K562 (cell line): ENCODE measurements at regions not wholly inside any gene's neighbourhood (a gene's known extent, or its start where the extent isn't known, plus 50 kb on each side); places are given as distances from the start of the nearest gene placed in this dataset.

Experiments used
- ATAC-seq: fragments of 200-7000 bp; cut with Tn5 transposase; 3 replicates; pipeline ENCODE4 v1.9.1; 2020; ENCODE audit warnings: moderate library complexity
- BruUV-seq: library from RNA; stranded (reverse); fragments of 400-500 nt; replicated peaks from 2 replicates; lab custom pipeline; 2021; lab: Mats Ljungman, UMichigan
- CTCF ChIA-PET: fragments of 300-600 bp; formaldehyde crosslinking; extraction: SDS; loops from one replicate; lab custom pipeline; 2021; ENCODE audit warnings: low intra/inter-chr PET ratio; lab: Yijun Ruan, JAX
- POLR2A ChIA-PET: fragments of 300-600, 350-650 bp; sonication (Branson Sonifier 250); formaldehyde crosslinking; extraction: SDS; loops from one replicate; lab custom pipeline; 2021; ENCODE audit warnings: antibody characterized with exemption, inconsistent platforms; lab: Yijun Ruan, JAX
- DNase-seq, 4 experiments: peaks; one replicate each; pipeline versions ENCODE4 v3.0.0 to v3.0.0-alpha.2; 2011 to 2018; ENCODE audit warnings: low spot score in 3 of 4, mixed read lengths in 3 of 4; ENCODE audit errors: extremely low read depth in 1 of 4
- FAIRE-seq: peaks from 2 replicates; lab custom pipeline; 2011; peaks lifted over from hg19 to GRCh38; lab: Jason Lieb, UNC
- H2AFZ ChIP-seq: 2 replicates; pipeline ENCODE4 v1.6.0; 2011; ENCODE audit warnings: low read depth, low read length, control low read depth, inconsistent platforms
- H3K27ac ChIP-seq: fragments of 200-600 bp; 3 replicates; pipeline ENCODE4 v1.8.0; 2011; ENCODE audit warnings: low read depth, mild to moderate bottlenecking, control low read depth, inconsistent platforms, low read length, moderate library complexity, mixed read lengths; ENCODE audit errors: extremely low read depth
- H3K27me3 ChIP-seq, 2 experiments: fragments of 300-600 bp in 1 of 2; 2 replicates in 1 of 2; 3 replicates in 1 of 2; pipeline versions ENCODE4 v1.6.0 to v1.8.0; 2011; ENCODE audit warnings: inconsistent platforms in 2 of 2, low read length in 2 of 2, mild to moderate bottlenecking in 1 of 2, mixed read lengths in 1 of 2, moderate library complexity in 1 of 2; ENCODE audit not compliant: control insufficient read depth in 2 of 2, insufficient read depth in 2 of 2
- H3K36me3 ChIP-seq: fragments of 300-600 bp; 3 replicates; pipeline ENCODE4 v1.8.0; 2011; ENCODE audit warnings: mild to moderate bottlenecking, low read length, inconsistent platforms; ENCODE audit not compliant: control insufficient read depth, insufficient read depth
- H3K4me1 ChIP-seq, 2 experiments: fragments of 200-600 bp in 1 of 2; replicated peaks in 1 of 2; 2 replicates in 1 of 2; 3 replicates in 1 of 2; pipeline versions ENCODE4 v1.5.1 to v1.8.0; 2011; ENCODE audit warnings: inconsistent platforms in 2 of 2, low read length in 2 of 2, mild to moderate bottlenecking in 1 of 2, mixed read lengths in 1 of 2, moderate library complexity in 1 of 2; ENCODE audit not compliant: control insufficient read depth in 2 of 2, insufficient read depth in 2 of 2
- H3K4me2 ChIP-seq: 2 replicates; pipeline ENCODE4 v1.6.1; 2011; ENCODE audit warnings: low read length, control low read depth, inconsistent platforms, mixed read lengths; ENCODE audit not compliant: insufficient read depth
- H3K4me3 ChIP-seq: fragments of 200-600 bp; sonication (generic), shearing (Covaris generic); 2 replicates; pipeline ENCODE4 v1.5.1; 2016; ENCODE audit warnings: control low read depth, inconsistent platforms
- H3K79me2 ChIP-seq: fragments of 200-600 bp; 3 replicates; pipeline ENCODE4 v1.8.0; 2011; ENCODE audit warnings: low read length, inconsistent platforms; ENCODE audit not compliant: control insufficient read depth, insufficient read depth
- H3K9ac ChIP-seq, 2 experiments: 2 replicates each; pipeline versions ENCODE4 v1.6.0 to v1.6.1; 2011; ENCODE audit warnings: low read depth in 2 of 2, low read length in 2 of 2, control low read depth in 1 of 2, inconsistent platforms in 1 of 2, mild to moderate bottlenecking in 1 of 2, mixed read lengths in 1 of 2; ENCODE audit not compliant: insufficient read depth in 1 of 2
- H3K9me1 ChIP-seq: one replicate; pipeline ENCODE4 v1.6.0; 2011; ENCODE audit warnings: inconsistent platforms, mild to moderate bottlenecking, low read length, moderate library complexity; ENCODE audit not compliant: control insufficient read depth, insufficient read depth
- H3K9me3 ChIP-seq: replicated peaks from 2 replicates; pipeline ENCODE4 v1.5.1; 2011; ENCODE audit warnings: low read depth, low read length, inconsistent platforms; ENCODE audit not compliant: control insufficient read depth, insufficient read depth
- H4K20me1 ChIP-seq: replicated peaks from 2 replicates; pipeline ENCODE4 v1.6.1; 2011; ENCODE audit warnings: low read length, inconsistent platforms, mixed read lengths; ENCODE audit not compliant: control insufficient read depth, insufficient read depth
- ATF1 ChIP-seq, 2 experiments: fragments of 450-650 bp in 1 of 2; IDR thresholded peaks; 2 replicates each; pipeline ENCODE4 v1.6.1; 2016; ENCODE audit warnings: missing compliant biosample characterization in 1 of 2, missing genetic modification characterization in 1 of 2
- CBX1 ChIP-seq: sonication (generic); IDR thresholded peaks from 2 replicates; pipeline ENCODE4 v1.6.1; 2016; ENCODE audit warnings: antibody characterized with exemption, low read depth, mild to moderate bottlenecking
- ETS2 ChIP-seq: IDR thresholded peaks from 2 replicates; pipeline ENCODE4 v1.6.1; 2016; ENCODE audit warnings: borderline replicate concordance, missing genetic modification characterization, mild to moderate bottlenecking, moderate library complexity, missing compliant biosample characterization; ENCODE audit not compliant: poor library complexity, severe bottlenecking
- GTF2F1 ChIP-seq: IDR thresholded peaks from 2 replicates; pipeline ENCODE4 v1.6.1; 2011; ENCODE audit warnings: low read depth, low read length, improper control_type of control experiment
- HNRNPL ChIP-seq: fragments of 200-400 bp; formaldehyde crosslinking; IDR thresholded peaks from 2 replicates; pipeline ENCODE4 v1.6.1; 2017; ENCODE audit warnings: low read depth, mild to moderate bottlenecking, low read length
- HNRNPLL ChIP-seq: fragments of 200-400 bp; formaldehyde crosslinking; IDR thresholded peaks from 2 replicates; pipeline ENCODE4 v1.6.1; 2017; ENCODE audit warnings: low read length, low read depth, mild to moderate bottlenecking; ENCODE audit not compliant: poor library complexity, severe bottlenecking
- KDM1A ChIP-seq, 2 experiments: fragments of 450-650 bp; IDR thresholded peaks; 2 replicates each; pipeline ENCODE4 v1.6.1; 2016; ENCODE audit warnings: mild to moderate bottlenecking in 2 of 2
- MCM2 ChIP-seq: fragments of 450-650 bp; IDR thresholded peaks from 2 replicates; pipeline ENCODE4 v1.6.1; 2017; ENCODE audit warnings: low read depth, mild to moderate bottlenecking
- MCM3 ChIP-seq: fragments of 450-650 bp; IDR thresholded peaks from 2 replicates; pipeline ENCODE4 v1.6.1; 2016
- NFE2 ChIP-seq: IDR thresholded peaks from 2 replicates; pipeline ENCODE4 v1.6.1; 2014; ENCODE audit warnings: antibody characterized with exemption, low read depth
- NR2C2 ChIP-seq, 2 experiments: fragments of 200-800 bp in 1 of 2; sonication (Bioruptor generic) in 1 of 2; sonication (generic) in 1 of 2; formaldehyde crosslinking in 1 of 2; IDR thresholded peaks; 2 replicates each; pipeline versions ENCODE4 v1.6.1 to v1.8.0; 2016 to 2022; ENCODE audit warnings: mild to moderate bottlenecking in 1 of 2, missing compliant biosample characterization in 1 of 2, missing genetic modification characterization in 1 of 2, missing genetic modification reagents in 1 of 2
- RNF219 ChIP-seq: fragments of 250-450 bp; sonication (Bioruptor Pico); IDR thresholded peaks from 2 replicates; pipeline ENCODE4 v1.5.0; 2022; ENCODE audit warnings: mild to moderate bottlenecking
- SIRT6 ChIP-seq: IDR thresholded peaks from one replicate; pipeline ENCODE4 v1.6.1; 2012; ENCODE audit warnings: low read depth, mild to moderate bottlenecking, control low read depth, inconsistent platforms, low read length, moderate library complexity
- SMARCC2 ChIP-seq: fragments of 450-650 bp; IDR thresholded peaks from 2 replicates; pipeline ENCODE4 v1.6.1; 2017; ENCODE audit warnings: antibody characterized with exemption, moderate library complexity, mild to moderate bottlenecking, low read depth
- SP2 ChIP-seq: IDR thresholded peaks from 2 replicates; pipeline ENCODE4 v1.6.1; 2011; ENCODE audit warnings: mild to moderate bottlenecking, low read depth, low read length, moderate library complexity; ENCODE audit not compliant: poor library complexity, severe bottlenecking; ENCODE audit errors: extremely low read depth
- THAP12 ChIP-seq: fragments of 250-450 bp; sonication (Bioruptor Pico); IDR thresholded peaks from 2 replicates; pipeline ENCODE4 v1.9.0; 2021; ENCODE audit warnings: mild to moderate bottlenecking, inconsistent platforms
- ZNF197 ChIP-seq: fragments of 200-800 bp; sonication (Bioruptor generic); IDR thresholded peaks from 2 replicates; pipeline ENCODE4 v1.6.1; 2016; ENCODE audit warnings: low read depth, missing genetic modification characterization, missing compliant biosample characterization
- ZNF282 ChIP-seq: sonication (generic); formaldehyde crosslinking; IDR thresholded peaks from 2 replicates; pipeline ENCODE4 v1.8.1; 2023; ENCODE audit warnings: missing genetic modification reagents
- ZNF551 ChIP-seq: fragments of 250-450 bp; sonication (Bioruptor Pico); IDR thresholded peaks from 2 replicates; pipeline ENCODE4 v1.5.0; 2021; ENCODE audit warnings: mild to moderate bottlenecking, moderate library complexity
- WGBS: fragments of 100-300 bp; shearing (Covaris generic); methylation state at CpG from one replicate; pipeline ENCODE4 v1.1.6; 2016; ENCODE audit warnings: low coverage, mixed read lengths; ENCODE audit not compliant: insufficient coverage; ENCODE audit errors: missing lambda C conversion rate; 5-methylcytosine and 5-hydroxymethylcytosine counted together
- in situ Hi-C: fragments of 300-500 bp; cut with MboI; formaldehyde crosslinking; loops from 4 replicates; pipeline ENCODE4 v1.15.0; 2018; ENCODE audit warnings: inconsistent platforms, mixed read lengths
- intact Hi-C: fragments of 100-400 bp; cut with micrococcal nuclease; formaldehyde crosslinking; loops from 2 replicates; pipeline ENCODE4 v1.14.2; 2022

GRCh38 chr1:98336472-98337083 is 324.9 kb upstream of the SNX7 start (continued):
- TF ChIP-seq THAP12 (no peak), ETS2 (tag) (no peak), HNRNPL (no peak), MCM3 (no peak), HNRNPLL (no peak), NFE2 (no peak)
- TF ChIP-seq, all 486 proteins: peak for 0

GRCh38 chr1:98333936-98334335 is 327.6 kb upstream of the SNX7 start:
- BruUV-seq: no TSS peak
- H3K9me3 ChIP-seq: no peaks in the 10 kb centered on the region
- in situ Hi-C loops: no loop called here
- no peaks in the 10 kb centered on the region for H3K4me1 ChIP-seq
- WGBS: 2% methylated on average over 3 of the region's 3 CpGs
- DNase-seq (no peak), ATAC-seq (no peak), FAIRE-seq (no peak)
- H3K9ac ChIP-seq: no peak overlapping the region
- no peaks in the 10 kb centered on the region for H3K9me1 ChIP-seq
- no peak overlapping the region for H3K27ac ChIP-seq
- H3K27me3 ChIP-seq: no peaks in the 10 kb centered on the region
- no peaks in the 10 kb centered on the region for H4K20me1 ChIP-seq
- intact Hi-C loops: no loop called here
- no peak overlapping the region for H3K4me3 ChIP-seq
- no peaks in the 10 kb centered on the region for H3K79me2 ChIP-seq
- no peak overlapping the region for H3K4me2 ChIP-seq
- ChIA-PET POLR2A (no interaction called here), CTCF (no interaction called here)
- H2AFZ ChIP-seq: no peak overlapping the region
- no peaks in the 10 kb centered on the region for H3K36me3 ChIP-seq
- no peak for TF ChIP-seq ZNF551 (CRISPR knock-in tag)
- TF ChIP-seq GTF2F1: no peak
- TF ChIP-seq MCM2: no peak
- TF ChIP-seq CBX1: no peak
- no peak for TF ChIP-seq KDM1A (IDR thresholded peaks at IDR 0.05)
- TF ChIP-seq ATF1 (CRISPR knock-in tag; IDR thresholded peaks at IDR 0.05): no peak
- TF ChIP-seq ATF1 (tag; IDR thresholded peaks at IDR 0.05): no peak
- no peak for TF ChIP-seq SP2
- TF ChIP-seq ZNF197 (CRISPR knock-in tag): no peak
- TF ChIP-seq NR2C2 (CRISPR knock-in tag; IDR thresholded peaks at IDR 0.05): no peak
- no peak for TF ChIP-seq NR2C2 (tag; IDR thresholded peaks at IDR 0.05)
- TF ChIP-seq SIRT6: no peak
- no peak for TF ChIP-seq ZNF282 (CRISPR knock-in tag)
- no peak for TF ChIP-seq SMARCC2
- TF ChIP-seq RNF219 (CRISPR knock-in tag): no peak
